Spleen (tissue), 11 donors: ENCODE measurements at regions not wholly inside any gene's neighbourhood (a gene's known extent, or its start where the extent isn't known, plus 50 kb on each side); places are given as distances from the start of the nearest gene placed in this dataset.
"Not testable (repeated sequence)": the region's sequence is repeated elsewhere in the genome, so short reads cannot be mapped to it uniquely, and the experiment has no call there.

ENCODE experiments used
- DNase-seq: peaks from one replicate; pipeline ENCODE4 v3.0.0-alpha.2; 2020
- H3K27ac ChIP-seq, 8 donors: fragments of 200-600 bp; sonication (generic) in 7 of 8; 1 replicate in 4 of 8; 2 replicates in 4 of 8; pipeline versions ENCODE4 v1.5.0 to v1.8.0; 2016 to 2021; ENCODE audit warnings: inconsistent platforms in 4 of 8, mild to moderate bottlenecking in 4 of 8, moderate library complexity in 1 of 8
- H3K27me3 ChIP-seq, 7 donors: fragments of 200-600 bp; sonication (generic) in 6 of 7; replicated peaks in 1 of 7; 1 replicate in 4 of 7; 2 replicates in 3 of 7; pipeline versions ENCODE4 v1.5.0 to v1.8.0; 2016 to 2021; ENCODE audit warnings: inconsistent platforms in 3 of 7, mild to moderate bottlenecking in 1 of 7
- H3K36me3 ChIP-seq, 6 donors: fragments of 200-600 bp; sonication (generic) in 5 of 6; 1 replicate in 4 of 6; 2 replicates in 2 of 6; pipeline versions ENCODE4 v1.5.0 to v1.8.0; 2016 to 2021; ENCODE audit warnings: inconsistent platforms in 2 of 6
- H3K4me1 ChIP-seq, 6 donors: fragments of 200-600 bp; sonication (generic) in 5 of 6; 1 replicate in 3 of 6; 2 replicates in 3 of 6; pipeline versions ENCODE4 v1.5.0 to v1.8.0; 2016 to 2021; ENCODE audit warnings: inconsistent platforms in 3 of 6
- H3K4me3 ChIP-seq, 8 donors: fragments of 200-600 bp; sonication (generic) in 7 of 8; 1 replicate in 4 of 8; 2 replicates in 4 of 8; pipeline versions ENCODE4 v1.5.0 to v1.8.0; 2016 to 2021; ENCODE audit warnings: inconsistent platforms in 4 of 8, mild to moderate bottlenecking in 4 of 8, moderate library complexity in 2 of 8
- H3K9me3 ChIP-seq, 8 donors: fragments of 200-600 bp; sonication (generic) in 7 of 8; 1 replicate in 4 of 8; 2 replicates in 4 of 8; pipeline versions ENCODE4 v1.5.0 to v1.8.0; 2016 to 2021; ENCODE audit warnings: inconsistent platforms in 4 of 8
- POLR2A ChIP-seq, 3 donors: fragments of 450-650 bp; IDR thresholded peaks; one replicate each; pipeline ENCODE4 v1.5.1; 2017; ENCODE audit warnings: antibody characterized with exemption in 3 of 3, mild to moderate bottlenecking in 1 of 3
- POLR2AphosphoS5 ChIP-seq, 3 donors: sonication (generic); formaldehyde crosslinking; IDR thresholded peaks; one replicate each; pipeline ENCODE4 v1.5.1; 2017; ENCODE audit warnings: antibody characterized with exemption in 3 of 3
- WGBS, 5 donors: extraction: QIAGEN DNeasy Blood & Tissue Kit in 3 of 5; methylation state at CpG; one replicate each; pipeline versions ENCODE4 v1.1.5 to v1.1.7; 2013 to 2018; 5-methylcytosine and 5-hydroxymethylcytosine counted together
- intact Hi-C: fragments of 100-400 bp; cut with DNase I; formaldehyde crosslinking; loops from one replicate; pipeline ENCODE4 v1.15.0; 2023; ENCODE audit warnings: low total_unique reads
- TF ChIP-seq, protein P1 (sequence below), 11 experiments: fragments of 200-600 bp in 7 of 11; fragments of 450-650 bp in 4 of 11; sonication (generic) in 4 of 11; IDR thresholded peaks in 8 of 11; conservative IDR thresholded peaks in 3 of 11; 1 replicate in 7 of 11; 2 replicates in 4 of 11; pipeline versions ENCODE4 v1.4.0 to v1.8.0; 2016 to 2021; ENCODE audit warnings: antibody characterized with exemption in 11 of 11, inconsistent platforms in 4 of 11, mild to moderate bottlenecking in 1 of 11
- donor health status: healthy with polysubstance abuse.
- donor health status: DM: no; HTN: no; CAD: no; lungs with moderate emphysema.
- donor health status: DM: no; HTN: no; CAD: no.
- donor health status: Bipolar disorder and iron deficiency.
- donor health status: healthy.
- donor health status: DM: no; HTN: no; CAD: no.
- donor health status: DM: yes; HTN: yes; CAD: no.

DNA sequence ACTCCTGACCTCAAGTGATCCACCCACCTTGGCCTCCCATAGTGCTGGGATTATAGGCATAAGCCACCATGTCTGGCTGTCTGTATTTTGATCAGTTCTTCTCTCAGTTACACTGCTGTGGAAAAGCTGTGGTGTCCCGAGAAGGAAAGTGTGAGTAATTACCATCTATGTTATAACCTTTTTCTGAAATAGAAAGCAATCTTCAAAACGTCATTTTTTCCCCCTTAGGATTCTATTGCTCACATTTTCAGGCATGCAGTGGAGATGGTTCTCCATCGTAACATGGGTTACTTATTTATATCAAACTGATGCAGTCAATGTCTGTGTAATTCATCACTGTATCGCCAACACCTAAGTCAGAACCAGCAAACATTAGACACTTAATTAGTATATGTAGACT is 103.5 kb upstream of the FAM3C start:
- Histone ChIP-seq H3K27ac (no peak overlapping the region), H3K9me3 (peaks cover 0 to 14% (median 8%) of the 10 kb centered on the region in 8 donors), H3K4me1 (no peaks in the 10 kb centered on the region), H3K4me3 (no peak overlapping the region), H3K27me3 (no peaks in the 10 kb centered on the region), H3K36me3 (no peaks in the 10 kb centered on the region)
- 72 to 87% (median 81%) methylated on average over 4 of the region's 4 CpGs for WGBS, 5 donors
- intact Hi-C loops: no loop called here
- TF ChIP-seq POLR2AphosphoS5 (IDR thresholded peaks at IDR 0.05) (no peak), POLR2A (IDR thresholded peaks at IDR 0.05) (no peak)
- TF ChIP-seq, protein P1, sequence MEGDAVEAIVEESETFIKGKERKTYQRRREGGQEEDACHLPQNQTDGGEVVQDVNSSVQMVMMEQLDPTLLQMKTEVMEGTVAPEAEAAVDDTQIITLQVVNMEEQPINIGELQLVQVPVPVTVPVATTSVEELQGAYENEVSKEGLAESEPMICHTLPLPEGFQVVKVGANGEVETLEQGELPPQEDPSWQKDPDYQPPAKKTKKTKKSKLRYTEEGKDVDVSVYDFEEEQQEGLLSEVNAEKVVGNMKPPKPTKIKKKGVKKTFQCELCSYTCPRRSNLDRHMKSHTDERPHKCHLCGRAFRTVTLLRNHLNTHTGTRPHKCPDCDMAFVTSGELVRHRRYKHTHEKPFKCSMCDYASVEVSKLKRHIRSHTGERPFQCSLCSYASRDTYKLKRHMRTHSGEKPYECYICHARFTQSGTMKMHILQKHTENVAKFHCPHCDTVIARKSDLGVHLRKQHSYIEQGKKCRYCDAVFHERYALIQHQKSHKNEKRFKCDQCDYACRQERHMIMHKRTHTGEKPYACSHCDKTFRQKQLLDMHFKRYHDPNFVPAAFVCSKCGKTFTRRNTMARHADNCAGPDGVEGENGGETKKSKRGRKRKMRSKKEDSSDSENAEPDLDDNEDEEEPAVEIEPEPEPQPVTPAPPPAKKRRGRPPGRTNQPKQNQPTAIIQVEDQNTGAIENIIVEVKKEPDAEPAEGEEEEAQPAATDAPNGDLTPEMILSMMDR (IDR thresholded peaks at IDR 0.05 in 8 of 11, conservative IDR thresholded peaks at IDR 0.05 in 3 of 11): no peak
- no peak for DNase-seq

DNA sequence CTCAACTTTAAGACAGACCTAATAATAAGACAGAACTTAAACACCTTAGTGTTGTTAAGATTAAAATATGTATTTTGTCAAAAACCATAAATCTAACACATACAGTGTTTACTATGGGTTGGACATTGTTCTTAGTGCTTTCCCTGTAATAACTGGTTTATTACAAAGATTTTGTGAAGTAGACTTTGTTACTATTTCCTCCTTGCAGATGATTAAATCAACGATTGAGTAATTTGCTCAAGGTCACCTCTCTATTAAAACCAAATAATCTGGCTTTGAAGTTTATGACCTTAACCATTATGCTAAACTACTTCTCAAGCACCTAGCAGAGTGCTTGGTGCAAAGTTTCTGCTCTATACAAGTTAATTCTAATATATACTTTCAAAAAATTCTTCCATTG is 102.7 kb upstream of the FAM3C start:
- Histone ChIP-seq H3K9me3 (peaks cover 0 to 8% (median 3%) of the 10 kb centered on the region in 8 donors), H3K27ac (no peak overlapping the region), H3K4me3 (no peak overlapping the region), H3K27me3 (no peaks in the 10 kb centered on the region), H3K4me1 (no peaks in the 10 kb centered on the region), H3K36me3 (no peaks in the 10 kb centered on the region)
- intact Hi-C loops: no loop called here
- no peak for DNase-seq
- 61 to 79% (median 67%) methylated on average over 1 of the region's 1 CpG for WGBS, 5 donors
- TF ChIP-seq POLR2AphosphoS5 (IDR thresholded peaks at IDR 0.05) (no peak), POLR2A (IDR thresholded peaks at IDR 0.05) (no peak)
- TF ChIP-seq, protein P1 (IDR thresholded peaks at IDR 0.05 in 8 of 11, conservative IDR thresholded peaks at IDR 0.05 in 3 of 11): no peak

DNA sequence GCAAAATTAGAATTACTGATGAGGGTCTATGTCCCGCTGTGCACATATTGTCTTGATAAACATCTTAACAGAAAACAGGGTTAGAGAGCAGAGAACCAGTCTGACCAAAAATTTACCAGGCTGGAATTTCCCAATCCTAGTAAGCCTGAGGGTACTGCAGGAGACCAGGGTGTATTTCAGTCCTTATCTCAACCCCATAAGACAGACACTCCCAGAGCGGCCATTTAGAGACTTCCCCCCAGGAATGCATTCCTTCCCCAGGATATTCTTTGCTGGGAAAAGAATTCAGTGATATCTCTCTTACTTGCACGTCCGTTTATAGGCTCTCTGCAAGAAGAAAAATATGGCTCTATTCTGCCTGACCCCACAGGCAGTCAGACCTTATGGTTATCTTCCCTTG is 101.4 kb upstream of the FAM3C start:
- 86 to 94% (median 92%) methylated on average over 4 of the region's 4 CpGs for WGBS, 5 donors
- H3K27me3 ChIP-seq, H3K36me3 ChIP-seq, H3K4me3 ChIP-seq, H3K9me3 ChIP-seq, intact Hi-C loops, H3K4me1 ChIP-seq, H3K27ac ChIP-seq, DNase-seq: not testable (repeated sequence)

DNA sequence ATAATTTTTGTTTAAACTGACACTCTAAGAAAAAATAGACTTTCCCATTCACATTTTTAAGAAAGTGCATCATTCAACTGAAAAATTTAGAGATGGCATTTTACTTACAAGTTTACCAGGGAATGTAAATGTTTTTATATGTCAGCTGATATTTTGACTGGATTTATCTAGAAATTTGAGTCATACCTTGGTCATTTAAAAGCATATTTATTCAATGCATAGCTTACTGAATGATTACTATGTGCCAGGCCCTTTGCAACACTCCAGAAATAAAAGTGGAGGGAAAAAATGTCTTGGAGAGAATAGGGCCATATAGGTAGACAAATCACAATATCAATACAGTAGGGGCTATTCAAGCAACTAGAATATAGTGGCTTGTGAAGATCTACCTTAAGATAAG is 98.4 kb upstream of the FAM3C start:
- H3K9me3 ChIP-seq: peaks cover 0 to 8% (median 3%) of the 10 kb centered on the region in 8 donors
- TF ChIP-seq POLR2AphosphoS5 (IDR thresholded peaks at IDR 0.05) (no peak), POLR2A (IDR thresholded peaks at IDR 0.05) (no peak)
- TF ChIP-seq, protein P1 (IDR thresholded peaks at IDR 0.05 in 8 of 11, conservative IDR thresholded peaks at IDR 0.05 in 3 of 11): no peak
- no peaks in the 10 kb centered on the region for H3K4me1 ChIP-seq
- no peaks in the 10 kb centered on the region for H3K27me3 ChIP-seq
- H3K36me3 ChIP-seq: no peaks in the 10 kb centered on the region
- DNase-seq: no peak
- intact Hi-C loops: no loop called here
- H3K27ac ChIP-seq: no peak overlapping the region
- no peak overlapping the region for H3K4me3 ChIP-seq

DNA sequence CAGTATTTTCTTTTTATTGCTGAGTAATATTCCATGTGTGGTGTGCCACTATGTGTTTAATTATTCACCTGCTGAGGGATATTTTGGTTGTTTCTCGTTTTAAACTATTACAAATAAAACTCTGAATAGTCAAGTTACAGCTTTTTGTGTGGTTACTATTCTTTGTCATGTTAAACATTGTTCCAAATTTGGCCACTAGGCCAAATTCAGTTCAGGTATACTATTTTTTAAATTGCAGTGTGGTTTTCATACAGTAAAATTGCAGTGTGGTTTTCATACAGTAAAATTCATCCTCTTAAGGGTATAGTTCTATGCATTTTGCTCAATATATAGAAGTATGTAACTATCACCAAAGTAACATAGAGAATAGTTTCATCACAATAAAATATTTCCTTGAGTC is 97.4 kb upstream of the FAM3C start:
- Histone ChIP-seq H3K27ac (no peak overlapping the region), H3K36me3 (no peaks in the 10 kb centered on the region), H3K4me3 (no peak overlapping the region), H3K27me3 (no peaks in the 10 kb centered on the region), H3K9me3 (peaks cover 0 to 8% (median 3%) of the 10 kb centered on the region in 8 donors), H3K4me1 (no peaks in the 10 kb centered on the region)
- intact Hi-C loops: no loop called here
- WGBS, 5 donors: 38 to 57% (median 52%) methylated on average over 1 of the region's 1 CpG
- TF ChIP-seq POLR2A (IDR thresholded peaks at IDR 0.05) (no peak), POLR2AphosphoS5 (IDR thresholded peaks at IDR 0.05) (no peak)
- TF ChIP-seq, protein P1 (IDR thresholded peaks at IDR 0.05 in 8 of 11, conservative IDR thresholded peaks at IDR 0.05 in 3 of 11): no peak
- no peak for DNase-seq
